PC-9 (cell line): ENCODE measurements at regions not wholly inside any gene's neighbourhood (a gene's known extent, or its start where the extent isn't known, plus 50 kb on each side); places are given as distances from the start of the nearest gene placed in this dataset.

Experiments
- BruUV-seq: library from RNA; stranded (reverse); fragments of 400-500 nt; replicated peaks from 2 replicates; lab custom pipeline; 2021; lab: Mats Ljungman, UMichigan
- CTCF ChIA-PET: fragments of 300-600 bp; sonication (Branson Sonifier 250); formaldehyde crosslinking; loops from one replicate; lab custom pipeline; 2022; ENCODE audit warnings: antibody characterized with exemption; lab: Charles Lee
- POLR2A ChIA-PET: fragments of 300-600 bp; sonication (Branson Sonifier 250); formaldehyde crosslinking; loops from one replicate; lab custom pipeline; 2022; ENCODE audit warnings: antibody characterized with exemption; ENCODE audit not compliant: unreplicated experiment; lab: Charles Lee
- DNase-seq, 2 experiments: peaks; one replicate each; pipeline versions ENCODE4 v3.0.0 to v3.0.0-alpha.2; 2015 to 2022; ENCODE audit warnings: mixed read lengths in 1 of 2
- H2AFZ ChIP-seq: fragments of 200-600 bp; sonication (generic); 2 replicates; pipeline ENCODE4 v1.8.1; 2017; ENCODE audit warnings: antibody characterized with exemption
- H3F3A ChIP-seq: fragments of 200-600 bp; sonication (generic); 2 replicates; pipeline ENCODE4 v1.8.1; 2017; ENCODE audit warnings: antibody characterized with exemption, mild to moderate bottlenecking, low read depth; ENCODE audit not compliant: insufficient read depth
- H3K27ac ChIP-seq: fragments of 200-600 bp; sonication (generic); 2 replicates; pipeline ENCODE4 v1.6.1; 2016; ENCODE audit warnings: mixed run types
- H3K27me3 ChIP-seq: fragments of 200-600 bp; sonication (generic); 2 replicates; pipeline ENCODE4 v1.6.1; 2016; ENCODE audit warnings: low read depth, mixed run types; ENCODE audit not compliant: insufficient read depth
- H3K36me3 ChIP-seq: fragments of 200-600 bp; sonication (generic); 2 replicates; pipeline ENCODE4 v1.6.1; 2016; ENCODE audit warnings: low read depth, mixed run types
- H3K4me1 ChIP-seq: fragments of 200-600 bp; sonication (generic); replicated peaks from 2 replicates; pipeline ENCODE4 v1.6.1; 2016; ENCODE audit warnings: mixed run types; ENCODE audit not compliant: insufficient read depth
- H3K4me2 ChIP-seq: fragments of 200-600 bp; sonication (generic); 2 replicates; pipeline ENCODE4 v1.6.1; 2017; ENCODE audit warnings: mixed run types
- H3K4me3 ChIP-seq: fragments of 200-600 bp; sonication (generic); 2 replicates; pipeline ENCODE4 v1.6.1; 2016; ENCODE audit warnings: mixed run types
- H3K79me2 ChIP-seq: fragments of 200-600 bp; sonication (generic); 2 replicates; pipeline ENCODE4 v1.6.1; 2017; ENCODE audit warnings: low read depth, mixed run types
- H3K9me2 ChIP-seq: fragments of 200-600 bp; sonication (generic); 2 replicates; pipeline ENCODE4 v1.8.1; 2017; ENCODE audit warnings: mild to moderate bottlenecking; ENCODE audit not compliant: insufficient read depth
- H3K9me3 ChIP-seq: fragments of 200-600 bp; sonication (generic); 2 replicates; pipeline ENCODE4 v1.8.1; 2016; ENCODE audit warnings: low read depth; ENCODE audit not compliant: insufficient read depth
- H4K20me1 ChIP-seq: fragments of 200-600 bp; sonication (generic); 2 replicates; pipeline ENCODE4 v1.8.1; 2017; ENCODE audit not compliant: insufficient read depth
- CTCF ChIP-seq: fragments of 200-600 bp; sonication (generic); conservative IDR thresholded peaks from 2 replicates; pipeline ENCODE4 v1.6.1; 2017; ENCODE audit warnings: mixed run types, antibody characterized with exemption, mild to moderate bottlenecking, moderate library complexity
- EZH2 ChIP-seq: fragments of 200-600 bp; sonication (generic); IDR thresholded peaks from 2 replicates; pipeline ENCODE4 v1.8.0; 2017; ENCODE audit warnings: antibody characterized with exemption, low read depth
- intact Hi-C: fragments of 100-400 bp; cut with micrococcal nuclease; formaldehyde crosslinking; loops from one replicate; pipeline ENCODE4 v1.10.0; 2022; ENCODE audit not compliant: unreplicated experiment

GRCh38 chr3:170780955-170781354, 89.0 kb downstream of the RPL22L1 start:
- Histone ChIP-seq H3K9me3 (peaks cover 5% of the 10 kb centered on the region; the same call in 1 of the 2 replicates), H2AFZ (no peak overlapping the region), H3K4me2 (no peak overlapping the region), H3K36me3 (no peaks in the 10 kb centered on the region), H3K4me3 (no peak overlapping the region), H3K4me1 (no peaks in the 10 kb centered on the region), H3K9me2 (no peaks in the 10 kb centered on the region), H3K27me3 (no peaks in the 10 kb centered on the region), H3K79me2 (no peaks in the 10 kb centered on the region), H3F3A (no peaks in the 10 kb centered on the region), H3K27ac (no peak overlapping the region), H4K20me1 (no peaks in the 10 kb centered on the region)
- intact Hi-C loops, result no loop called here
- CTCF ChIA-PET, result interaction anchor here (0.5 to 0.8 kb wide), 2 partner anchors 21 to 597 kb away, joined by 3 to 7 read pairs; no protein-coding TSS in a partner anchor
- DNase-seq, result no peak
- POLR2A ChIA-PET, result no interaction called here
- BruUV-seq, result no TSS peak
- no peak for TF ChIP-seq EZH2
- no peak for TF ChIP-seq CTCF

DNA sequence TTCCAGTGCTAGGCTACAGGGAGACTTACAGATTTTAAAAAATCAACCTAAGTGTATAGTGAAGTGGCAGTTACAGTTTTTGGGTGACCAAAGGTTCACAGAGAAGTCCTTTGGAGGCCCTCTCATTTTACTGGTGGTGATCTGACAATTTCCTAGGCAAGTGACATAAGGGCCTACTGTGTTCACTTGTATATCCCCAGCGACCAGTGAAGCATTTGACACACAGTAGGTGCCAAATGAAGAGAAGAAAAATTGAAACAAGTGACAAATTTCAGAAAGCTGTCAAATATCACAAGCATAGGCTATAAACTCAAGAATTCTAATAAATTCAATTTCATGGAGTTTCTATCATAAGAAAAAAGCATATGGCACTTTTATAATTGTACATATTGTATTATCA, 89.5 kb downstream of the RPL22L1 start:
- Histone ChIP-seq H4K20me1 (no peaks in the 10 kb centered on the region), H3K9me2 (no peaks in the 10 kb centered on the region), H3K79me2 (no peaks in the 10 kb centered on the region), H2AFZ (no peak overlapping the region), H3K9me3 (peaks cover 5% of the 10 kb centered on the region; the same call in 1 of the 2 replicates), H3K4me1 (no peaks in the 10 kb centered on the region), H3F3A (no peaks in the 10 kb centered on the region), H3K36me3 (no peaks in the 10 kb centered on the region), H3K27me3 (no peaks in the 10 kb centered on the region), H3K27ac (no peak overlapping the region), H3K4me3 (no peak overlapping the region), H3K4me2 (no peak overlapping the region)
- no TSS peak for BruUV-seq
- CTCF ChIA-PET, result interaction anchor here (0.5 kb wide), 1 partner anchor 597 kb away, joined by 7 read pairs; no protein-coding TSS in a partner anchor
- TF ChIP-seq EZH2, result no peak
- no peak for TF ChIP-seq CTCF
- POLR2A ChIA-PET, result interaction anchor here (0.7 kb wide), 1 partner anchor 29 kb away, joined by 6 read pairs; no protein-coding TSS in a partner anchor
- intact Hi-C loops, result no loop called here
- DNase-seq, result no peak

GRCh38 chr3:170778240-170779217, 91.5 kb downstream of the RPL22L1 start:
- BruUV-seq, result no TSS peak
- Histone ChIP-seq H3K9me2 (no peaks in the 10 kb centered on the region), H3K27me3 (no peaks in the 10 kb centered on the region), H4K20me1 (no peaks in the 10 kb centered on the region), H3K4me1 (no peaks in the 10 kb centered on the region), H3K4me3 (no peak overlapping the region), H3F3A (no peaks in the 10 kb centered on the region), H3K27ac (no peak overlapping the region), H3K79me2 (no peaks in the 10 kb centered on the region), H3K9me3 (peaks cover 5% of the 10 kb centered on the region; the same call in 1 of the 2 replicates), H3K4me2 (no peak overlapping the region), H2AFZ (no peak overlapping the region), H3K36me3 (no peaks in the 10 kb centered on the region)
- no peak for TF ChIP-seq CTCF
- no peak for TF ChIP-seq EZH2
- CTCF ChIA-PET, result no interaction called here
- no peak for DNase-seq
- intact Hi-C loops, result no loop called here
- POLR2A ChIA-PET, result no interaction called here
